Psoas muscle (tissue), 7 donors: ENCODE measurements at regions not wholly inside any gene's neighbourhood (a gene's known extent, or its start where the extent isn't known, plus 50 kb on each side); places are given as distances from the start of the nearest gene placed in this dataset.

ENCODE experiments used
- ATAC-seq, 4 donors: fragments of 200-7000 bp; cut with Tn5 transposase; one replicate each; pipeline ENCODE4 v1.9.1; 2020; ENCODE audit warnings: moderate library complexity in 3 of 4, mild to moderate bottlenecking in 2 of 4
- DNase-seq, 2 donors: peaks; one replicate each; pipeline ENCODE4 v3.0.0-alpha.2; 2020
- H3K27ac ChIP-seq: fragments of 200-600 bp; one replicate; pipeline ENCODE4 v1.8.0; 2022
- H3K27me3 ChIP-seq, 3 donors: fragments of 200-600 bp in 1 of 3; one replicate each; pipeline versions ENCODE4 v1.6.1 to v1.8.0; 2013 to 2022; ENCODE audit warnings: low read length in 2 of 3, mild to moderate bottlenecking in 2 of 3, moderate library complexity in 1 of 3; ENCODE audit not compliant: insufficient read depth in 3 of 3
- H3K36me3 ChIP-seq, 2 donors: fragments of 200-600 bp in 1 of 2; one replicate each; pipeline versions ENCODE4 v1.6.1 to v1.8.0; 2013 to 2022; ENCODE audit warnings: low read depth in 1 of 2, mild to moderate bottlenecking in 1 of 2, moderate library complexity in 1 of 2; ENCODE audit not compliant: insufficient read depth in 1 of 2
- H3K4me1 ChIP-seq: fragments of 200-600 bp; one replicate; pipeline ENCODE4 v1.8.0; 2022
- H3K4me3 ChIP-seq: fragments of 200-600 bp; one replicate; pipeline ENCODE4 v1.8.0; 2022; ENCODE audit warnings: mild to moderate bottlenecking
- H3K9me3 ChIP-seq: fragments of 200-600 bp; one replicate; pipeline ENCODE4 v1.8.0; 2022
- CTCF ChIP-seq: fragments of 200-600 bp; IDR thresholded peaks from one replicate; pipeline ENCODE4 v1.8.0; 2022; ENCODE audit warnings: antibody characterized with exemption
- WGBS, 3 donors: extraction: QIAGEN DNeasy Blood & Tissue Kit; methylation state at CpG; one replicate each; pipeline versions ENCODE4 v1.1.6 to v1.1.7; 2013; 5-methylcytosine and 5-hydroxymethylcytosine counted together
- intact Hi-C, 2 donors: fragments of 100-400 bp; cut with DNase I; formaldehyde crosslinking; loops; one replicate each; pipeline versions ENCODE4 v1.11.0 to v1.14.2; 2022
- donor health status: healthy with polysubstance abuse.
- donor health status: DM: no; HTN: no; CAD: no; lungs with moderate emphysema.
- donor health status: Bipolar disorder and iron deficiency.
- donor health status: healthy.
- donor health status: DM: yes; HTN: yes; CAD: no.
- donor health status: DM: no; HTN: no; CAD: no.
- donor health status: DM: yes; HTN: yes; CAD: no.

- H3K27me3 ChIP-seq, result no peaks in the 10 kb centered on the region
- no peaks in the 10 kb centered on the region for H3K4me1 ChIP-seq
- H3K9me3 ChIP-seq, result no peaks in the 10 kb centered on the region
- no peaks in the 10 kb centered on the region for H3K36me3 ChIP-seq
- DNase-seq (no peak), ATAC-seq (no peak)
- H3K27ac ChIP-seq, result no peak overlapping the region
- TF ChIP-seq CTCF, result no peak
- H3K4me3 ChIP-seq, result no peak overlapping the region
- intact Hi-C loops, result no loop called here
These were observed 123.0 kb upstream of the THUMPD2 start for GRCh38 chr2:39902103-39902502.

GRCh38 chr2:39898934-39899333 is 119.9 kb upstream of the THUMPD2 start:
- 86 to 90% (median 87%) methylated on average over 3 of the region's 3 CpGs for WGBS, 3 donors
- DNase-seq (no peak), ATAC-seq (no peak)
- Histone ChIP-seq H3K27ac (no peak overlapping the region), H3K9me3 (no peaks in the 10 kb centered on the region), H3K4me1 (no peaks in the 10 kb centered on the region), H3K36me3 (no peaks in the 10 kb centered on the region), H3K27me3 (no peaks in the 10 kb centered on the region), H3K4me3 (no peak overlapping the region)
- intact Hi-C loops, result no loop called here
- no peak for TF ChIP-seq CTCF

- WGBS, 3 donors, result 88 to 89% (median 89%) methylated on average over 5 of the region's 5 CpGs
- no peak for TF ChIP-seq CTCF
- no peaks in the 10 kb centered on the region for H3K27me3 ChIP-seq
- no peak overlapping the region for H3K4me3 ChIP-seq
- H3K4me1 ChIP-seq, result no peaks in the 10 kb centered on the region
- ATAC-seq (no peak), DNase-seq (no peak)
- no peak overlapping the region for H3K27ac ChIP-seq
- no peaks in the 10 kb centered on the region for H3K9me3 ChIP-seq
- intact Hi-C loops, result no loop called here
- H3K36me3 ChIP-seq, result no peaks in the 10 kb centered on the region
These were observed 118.2 kb upstream of the THUMPD2 start for GRCh38 chr2:39897273-39897672.

- no peak for TF ChIP-seq CTCF
- Histone ChIP-seq H3K36me3 (no peaks in the 10 kb centered on the region), H3K27me3 (no peaks in the 10 kb centered on the region), H3K9me3 (no peaks in the 10 kb centered on the region), H3K27ac (no peak overlapping the region), H3K4me3 (no peak overlapping the region), H3K4me1 (no peaks in the 10 kb centered on the region)
- intact Hi-C loops, result no loop called here
- WGBS, 3 donors, result 82 to 83% (median 82%) methylated on average over 8 of the region's 8 CpGs
- ATAC-seq (no peak), DNase-seq (no peak)
These were observed 115.0 kb upstream of the THUMPD2 start for GRCh38 chr2:39894082-39894481.

DNA sequence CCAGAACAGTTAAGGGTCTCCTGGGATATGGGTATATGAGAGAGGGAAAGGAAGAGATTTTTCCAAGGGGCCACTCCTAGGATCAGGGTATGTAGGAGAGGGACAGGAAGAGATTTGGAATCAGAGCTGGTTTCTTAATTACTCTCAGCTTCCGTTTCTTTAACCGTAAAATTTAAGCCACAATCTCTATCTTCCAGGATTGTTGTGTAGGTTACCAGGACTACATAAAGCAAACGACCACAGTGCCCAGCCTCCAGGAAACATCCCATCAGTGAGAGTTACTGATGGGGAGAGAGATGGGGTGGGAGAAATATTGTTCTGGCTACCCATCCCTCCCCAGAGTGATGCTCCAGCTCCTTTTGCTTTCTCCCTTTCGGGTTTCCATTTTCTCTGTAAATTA is 114.6 kb upstream of the THUMPD2 start:
- Histone ChIP-seq H3K4me3 (no peak overlapping the region), H3K36me3 (no peaks in the 10 kb centered on the region), H3K9me3 (no peaks in the 10 kb centered on the region), H3K27ac (no peak overlapping the region), H3K4me1 (no peaks in the 10 kb centered on the region), H3K27me3 (no peaks in the 10 kb centered on the region)
- ATAC-seq (no peak), DNase-seq (no peak)
- intact Hi-C loops, result no loop called here
- TF ChIP-seq CTCF, result no peak
- 37 to 45% (median 42%) methylated on average over 4 of the region's 4 CpGs for WGBS, 3 donors
